ENCODE measurements at regions not wholly inside any gene's neighbourhood (a gene's known extent, or its start where the extent isn't known, plus 50 kb on each side); places are given as distances from the start of the nearest gene placed in this dataset.

DNA sequence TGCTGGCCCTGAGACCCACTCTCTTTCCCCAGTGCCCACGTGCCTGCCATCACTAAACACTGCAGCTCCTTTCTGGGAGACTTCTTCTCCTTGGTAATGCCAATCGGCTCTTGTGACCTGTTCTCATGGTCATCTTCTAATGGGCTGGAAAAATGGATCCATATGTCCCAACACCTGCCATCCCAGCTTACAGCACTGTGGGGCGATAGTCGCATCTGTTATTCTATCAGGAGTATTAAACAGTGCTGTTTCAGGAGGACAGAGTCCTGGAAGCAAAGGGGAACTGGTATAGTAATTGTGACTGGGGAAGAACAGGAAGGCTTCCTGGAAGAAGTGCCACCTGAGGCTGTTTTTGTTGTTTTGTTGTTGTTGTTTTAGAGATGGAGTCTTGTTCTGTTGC, 411.2 kb downstream of the GLRX3 start:
- BruUV-seq (replicated peaks): no TSS peak
- intact Hi-C loops (cut with micrococcal nuclease; ENCODE audit: unreplicated experiment): loop anchor here (5.0 kb wide), 1 partner anchor 210 kb away; no protein-coding TSS in a partner anchor
- CTCF ChIA-PET: no interaction called here
- POLR2A ChIA-PET (ENCODE audit: low non-redundant PET): no interaction called here
- TF ChIP-seq EZH2 (IDR thresholded peaks at IDR 0.05; ENCODE audit: borderline replicate concordance, low read depth, low read length, poor library complexity, severe bottlenecking): no peak
- TF ChIP-seq, protein P1, sequence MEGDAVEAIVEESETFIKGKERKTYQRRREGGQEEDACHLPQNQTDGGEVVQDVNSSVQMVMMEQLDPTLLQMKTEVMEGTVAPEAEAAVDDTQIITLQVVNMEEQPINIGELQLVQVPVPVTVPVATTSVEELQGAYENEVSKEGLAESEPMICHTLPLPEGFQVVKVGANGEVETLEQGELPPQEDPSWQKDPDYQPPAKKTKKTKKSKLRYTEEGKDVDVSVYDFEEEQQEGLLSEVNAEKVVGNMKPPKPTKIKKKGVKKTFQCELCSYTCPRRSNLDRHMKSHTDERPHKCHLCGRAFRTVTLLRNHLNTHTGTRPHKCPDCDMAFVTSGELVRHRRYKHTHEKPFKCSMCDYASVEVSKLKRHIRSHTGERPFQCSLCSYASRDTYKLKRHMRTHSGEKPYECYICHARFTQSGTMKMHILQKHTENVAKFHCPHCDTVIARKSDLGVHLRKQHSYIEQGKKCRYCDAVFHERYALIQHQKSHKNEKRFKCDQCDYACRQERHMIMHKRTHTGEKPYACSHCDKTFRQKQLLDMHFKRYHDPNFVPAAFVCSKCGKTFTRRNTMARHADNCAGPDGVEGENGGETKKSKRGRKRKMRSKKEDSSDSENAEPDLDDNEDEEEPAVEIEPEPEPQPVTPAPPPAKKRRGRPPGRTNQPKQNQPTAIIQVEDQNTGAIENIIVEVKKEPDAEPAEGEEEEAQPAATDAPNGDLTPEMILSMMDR (conservative IDR thresholded peaks at IDR 0.05; ENCODE audit: low read depth, low read length): peak; percentile 46
- Histone ChIP-seq H3K27ac (ENCODE audit: low read depth, low read length, poor library complexity, severe bottlenecking) (no peak overlapping the region), H3K9me3 (ENCODE audit: low read depth, low read length, poor library complexity, severe bottlenecking) (no peaks in the 10 kb centered on the region), H3K36me3 (ENCODE audit: insufficient read depth, low read length, poor library complexity, severe bottlenecking) (no peaks in the 10 kb centered on the region), H3K4me1 (ENCODE audit: insufficient read depth, low read length, poor library complexity, severe bottlenecking) (peaks cover 13% of the 10 kb centered on the region), H3K27me3 (replicated peaks; ENCODE audit: insufficient read depth, low read depth, low read length, poor library complexity) (no peaks in the 10 kb centered on the region), H3K4me3 (ENCODE audit: low read depth, low read length, poor library complexity, severe bottlenecking) (no peak overlapping the region)
- DNase-seq (ENCODE audit: low spot score): peak; percentile 42

GRCh38 chr10:130550952-130551674, 414.9 kb downstream of the GLRX3 start:
- no peaks in the 10 kb centered on the region for H3K36me3 ChIP-seq (ENCODE audit: insufficient read depth, low read length, poor library complexity, severe bottlenecking)
- intact Hi-C loops (cut with micrococcal nuclease; ENCODE audit: unreplicated experiment): no loop called here
- no peaks in the 10 kb centered on the region for H3K9me3 ChIP-seq (ENCODE audit: low read depth, low read length, poor library complexity, severe bottlenecking)
- H3K4me3 ChIP-seq (ENCODE audit: low read depth, low read length, poor library complexity, severe bottlenecking): no peak overlapping the region
- H3K27ac ChIP-seq (ENCODE audit: low read depth, low read length, poor library complexity, severe bottlenecking): no peak overlapping the region
- ChIA-PET POLR2A (ENCODE audit: low non-redundant PET) (no interaction called here), CTCF (no interaction called here)
- peaks cover 13% of the 10 kb centered on the region for H3K4me1 ChIP-seq (ENCODE audit: insufficient read depth, low read length, poor library complexity, severe bottlenecking)
- no peak for DNase-seq (ENCODE audit: low spot score)
- TF ChIP-seq, protein P1 (conservative IDR thresholded peaks at IDR 0.05; ENCODE audit: low read depth, low read length): no peak
- TF ChIP-seq EZH2 (IDR thresholded peaks at IDR 0.05; ENCODE audit: borderline replicate concordance, low read depth, low read length, poor library complexity, severe bottlenecking): no peak
- no peaks in the 10 kb centered on the region for H3K27me3 ChIP-seq (replicated peaks; ENCODE audit: insufficient read depth, low read depth, low read length, poor library complexity)
- BruUV-seq (replicated peaks): no TSS peak

DNA sequence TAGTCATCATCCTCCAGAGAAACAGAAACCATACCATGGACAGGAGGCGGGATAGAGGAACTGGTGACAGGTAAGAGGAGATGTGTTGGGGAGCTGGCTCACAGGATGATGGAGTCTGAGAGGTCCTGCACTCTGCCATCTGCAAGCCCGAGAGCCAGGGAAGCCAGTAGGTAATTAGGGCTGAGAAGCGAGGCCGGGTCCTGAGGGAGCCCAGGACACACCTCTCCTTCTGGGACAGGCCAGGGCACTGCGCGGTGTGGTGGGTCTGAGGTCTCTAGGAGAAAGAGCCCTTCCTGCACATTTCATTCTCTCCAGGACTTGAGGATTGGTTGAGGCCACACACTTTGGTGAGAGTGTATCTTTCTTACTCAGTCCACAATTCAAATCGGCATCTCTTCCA, 415.5 kb downstream of the GLRX3 start:
- CTCF ChIA-PET: no interaction called here
- DNase-seq (ENCODE audit: low spot score): no peak
- POLR2A ChIA-PET (ENCODE audit: low non-redundant PET): interaction anchor here (0.5 kb wide), 1 partner anchor 11 kb away, joined by 3 read pairs; no protein-coding TSS in a partner anchor
- H3K27ac ChIP-seq (ENCODE audit: low read depth, low read length, poor library complexity, severe bottlenecking): no peak overlapping the region
- BruUV-seq (replicated peaks): no TSS peak
- no peaks in the 10 kb centered on the region for H3K36me3 ChIP-seq (ENCODE audit: insufficient read depth, low read length, poor library complexity, severe bottlenecking)
- no peaks in the 10 kb centered on the region for H3K9me3 ChIP-seq (ENCODE audit: low read depth, low read length, poor library complexity, severe bottlenecking)
- H3K4me3 ChIP-seq (ENCODE audit: low read depth, low read length, poor library complexity, severe bottlenecking): no peak overlapping the region
- H3K27me3 ChIP-seq (replicated peaks; ENCODE audit: insufficient read depth, low read depth, low read length, poor library complexity): no peaks in the 10 kb centered on the region
- H3K4me1 ChIP-seq (ENCODE audit: insufficient read depth, low read length, poor library complexity, severe bottlenecking): peaks cover 13% of the 10 kb centered on the region
- no peak for TF ChIP-seq EZH2 (IDR thresholded peaks at IDR 0.05; ENCODE audit: borderline replicate concordance, low read depth, low read length, poor library complexity, severe bottlenecking)
- TF ChIP-seq, protein P1 (conservative IDR thresholded peaks at IDR 0.05; ENCODE audit: low read depth, low read length): no peak
- intact Hi-C loops (cut with micrococcal nuclease; ENCODE audit: unreplicated experiment): no loop called here

Measured in A673 (cell line).